GM04504 (cell line): ENCODE measurements at regions not wholly inside any gene's neighbourhood (a gene's known extent, or its start where the extent isn't known, plus 50 kb on each side); places are given as distances from the start of the nearest gene placed in this dataset.

Experiments
- DNase-seq: peaks from one replicate; pipeline ENCODE4 v3.0.0-alpha.2; 2012; ENCODE audit warnings: low read depth

DNA sequence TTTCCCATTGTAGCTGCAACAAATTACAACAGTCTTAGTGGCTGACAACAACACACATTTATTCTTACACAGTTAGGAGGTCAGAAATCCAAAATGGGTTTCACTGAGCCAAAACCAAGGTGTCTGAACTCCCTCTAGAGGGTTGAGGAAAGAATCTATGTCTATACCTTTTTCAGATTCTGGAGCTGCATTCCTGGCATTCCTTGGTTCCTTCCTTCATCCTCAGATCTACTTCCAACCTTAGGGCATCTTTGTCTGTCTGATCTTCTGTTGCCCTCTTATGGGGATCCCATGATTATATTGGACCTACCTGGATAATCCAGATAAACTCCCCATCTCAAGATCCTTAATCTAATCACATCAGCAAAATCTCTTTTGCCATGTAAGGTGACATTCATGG lies 540.9 kb upstream of the MAP3K7 start:
- no peak for DNase-seq

DNA sequence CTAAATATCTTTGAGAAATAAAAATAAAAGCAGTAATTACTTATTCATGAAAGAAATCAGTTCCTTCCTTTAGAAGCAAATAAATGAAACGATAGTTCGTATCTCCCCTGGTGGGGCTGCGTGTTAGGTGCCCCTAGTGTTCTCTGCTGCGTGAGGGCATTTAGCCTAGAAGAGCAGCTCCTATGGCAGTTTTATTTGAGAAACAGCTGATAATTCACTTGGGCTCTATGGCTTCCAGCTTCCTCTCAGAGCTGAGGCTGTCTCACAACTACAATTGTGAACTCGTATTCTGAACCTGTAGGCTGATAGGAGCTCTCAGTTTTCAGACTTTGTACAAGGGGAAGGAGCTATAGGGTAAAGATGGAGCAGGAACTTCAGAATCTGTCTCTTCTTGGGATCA lies 540.0 kb upstream of the MAP3K7 start:
- no peak for DNase-seq

DNA sequence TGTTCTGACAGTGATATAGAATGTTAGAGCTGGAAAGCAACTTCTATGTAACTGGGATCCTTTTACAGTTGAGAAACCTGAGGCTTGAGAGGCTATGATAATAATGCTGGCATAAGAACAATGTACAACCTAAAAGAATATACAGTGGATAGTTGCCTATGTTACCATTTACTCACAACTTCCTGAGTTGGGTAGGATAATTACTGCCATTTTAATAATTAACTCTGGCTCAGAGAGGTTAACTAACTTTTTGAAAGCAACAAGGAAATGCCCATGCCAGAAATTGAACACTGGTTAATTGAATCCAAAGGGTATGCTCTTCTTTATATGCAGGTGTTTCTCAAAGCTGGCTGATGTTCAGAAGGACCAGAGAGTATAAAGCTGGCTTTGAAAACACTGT lies 530.7 kb upstream of the MAP3K7 start:
- DNase-seq, result no peak

DNA sequence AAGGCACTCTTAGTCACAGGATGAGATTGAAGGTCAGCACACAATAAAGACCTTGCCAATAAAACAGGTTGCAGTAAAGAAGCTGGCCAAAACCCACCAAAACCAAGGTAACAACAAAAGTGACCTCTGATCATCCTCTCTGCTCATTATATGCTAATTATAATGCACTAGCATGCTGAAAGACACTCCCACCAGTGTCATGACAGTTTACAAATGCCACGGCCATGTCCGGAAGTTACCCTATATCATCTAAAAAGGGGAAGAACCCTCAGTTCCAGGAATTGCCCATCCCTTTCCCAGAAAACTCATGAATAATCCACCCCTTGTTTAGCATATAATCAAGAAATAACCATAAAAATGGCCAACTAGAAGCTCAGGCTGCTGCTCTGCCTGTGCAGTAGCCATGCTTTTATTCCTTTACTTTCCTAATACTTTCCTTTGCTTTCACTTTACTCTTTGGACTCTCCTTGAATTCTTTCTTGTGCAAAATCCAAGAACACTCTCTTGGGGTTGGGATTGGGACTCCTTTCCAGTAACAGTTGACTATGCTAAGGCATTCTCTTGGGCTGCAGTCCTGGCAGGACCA lies 527.3 kb upstream of the MAP3K7 start:
- no peak for DNase-seq

DNA sequence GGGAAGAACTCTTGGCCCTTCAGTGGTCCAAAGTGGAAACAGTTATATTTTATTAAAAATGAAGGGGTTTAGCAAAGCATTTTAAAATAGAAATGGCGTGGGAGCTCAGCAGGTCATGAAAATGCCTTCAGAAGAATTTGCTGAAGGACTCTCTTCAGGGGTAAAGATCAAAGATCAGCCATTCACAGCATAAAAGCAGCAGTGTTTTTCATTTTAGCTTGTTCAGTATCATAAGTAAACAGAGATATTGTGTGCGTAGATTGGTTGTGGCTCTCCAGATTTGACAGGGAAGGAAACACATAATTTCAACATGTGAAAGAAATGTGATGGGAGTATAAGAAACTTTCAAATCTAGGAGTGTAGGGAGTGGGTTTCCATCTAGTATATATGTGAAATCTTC lies 519.2 kb upstream of the MAP3K7 start:
- no peak for DNase-seq

DNA sequence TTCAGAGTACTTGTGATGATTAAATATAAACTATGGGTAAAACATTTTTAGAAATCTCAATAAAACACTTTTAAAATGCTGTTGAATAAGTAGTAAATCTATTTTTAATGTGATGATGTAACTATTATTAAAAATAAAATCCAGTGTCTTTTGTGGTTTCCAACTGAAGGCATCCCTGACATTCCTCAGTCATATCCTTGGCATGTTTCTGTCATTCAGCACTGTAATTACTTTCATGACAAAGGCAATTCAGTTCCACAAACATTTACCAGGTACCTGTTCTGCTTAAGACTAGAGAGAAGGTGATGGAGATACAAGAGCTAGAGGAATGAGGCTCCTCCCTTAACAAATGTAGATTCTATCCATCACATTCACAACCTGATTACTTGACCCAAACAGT lies 518.7 kb upstream of the MAP3K7 start:
- no peak for DNase-seq

DNA sequence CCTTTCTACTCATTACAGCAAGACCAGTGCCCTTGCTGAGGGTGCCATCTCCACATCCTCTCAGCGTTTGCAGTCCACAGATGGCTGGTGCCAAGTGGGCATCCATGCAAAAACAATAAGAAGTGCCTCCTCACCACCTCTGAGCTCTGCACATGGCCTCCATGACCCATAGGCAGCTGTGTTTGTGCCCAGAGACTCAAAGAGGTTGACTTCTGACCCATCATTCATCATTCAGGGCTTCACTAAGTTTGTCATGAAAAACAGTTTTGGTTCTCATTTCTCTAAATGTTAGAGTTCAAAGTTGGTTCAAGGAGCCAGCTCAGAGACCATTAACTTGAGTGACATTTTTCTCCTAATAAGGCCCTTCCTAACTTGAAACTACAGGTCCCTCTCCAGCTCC lies 512.6 kb upstream of the MAP3K7 start:
- DNase-seq, result no peak

DNA sequence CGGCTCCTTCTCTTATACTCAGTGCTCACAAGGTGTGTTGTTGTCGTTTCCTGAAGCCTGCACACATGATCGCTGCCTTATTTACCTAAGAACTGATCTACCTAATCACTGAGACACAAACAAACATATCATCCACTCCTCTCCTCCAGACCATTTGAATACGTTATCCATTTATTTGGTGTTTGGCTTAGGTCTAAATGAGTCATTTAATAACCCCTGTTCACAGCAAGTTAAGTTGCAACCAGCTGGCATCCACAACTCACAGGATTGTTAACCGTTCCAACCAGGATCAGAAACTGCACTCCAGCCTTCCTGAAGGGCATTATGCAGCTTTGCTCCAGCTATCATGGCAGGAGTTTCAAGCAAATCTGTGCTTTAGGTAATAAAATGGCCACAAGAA lies 511.1 kb upstream of the MAP3K7 start:
- no peak for DNase-seq

DNA sequence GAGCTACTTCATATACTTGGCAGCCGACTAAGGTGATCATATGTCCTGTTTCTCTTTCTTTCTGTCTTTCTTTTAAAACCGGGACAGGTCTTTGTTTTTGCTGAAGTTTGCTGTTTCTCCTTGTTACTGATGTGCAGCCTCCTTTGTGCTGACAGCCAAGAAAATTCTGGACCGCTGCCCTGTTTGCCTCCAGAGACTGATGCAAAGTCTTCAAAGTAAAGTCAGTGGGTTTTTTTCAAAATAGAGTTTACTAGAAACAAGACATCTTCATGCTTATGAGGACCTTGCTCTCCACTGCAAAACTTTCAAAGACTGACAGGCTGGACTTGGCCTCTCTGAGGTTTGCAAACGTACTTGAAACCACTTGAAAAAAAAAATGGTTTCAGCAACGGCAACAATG lies 510.5 kb upstream of the MAP3K7 start:
- no peak for DNase-seq

DNA sequence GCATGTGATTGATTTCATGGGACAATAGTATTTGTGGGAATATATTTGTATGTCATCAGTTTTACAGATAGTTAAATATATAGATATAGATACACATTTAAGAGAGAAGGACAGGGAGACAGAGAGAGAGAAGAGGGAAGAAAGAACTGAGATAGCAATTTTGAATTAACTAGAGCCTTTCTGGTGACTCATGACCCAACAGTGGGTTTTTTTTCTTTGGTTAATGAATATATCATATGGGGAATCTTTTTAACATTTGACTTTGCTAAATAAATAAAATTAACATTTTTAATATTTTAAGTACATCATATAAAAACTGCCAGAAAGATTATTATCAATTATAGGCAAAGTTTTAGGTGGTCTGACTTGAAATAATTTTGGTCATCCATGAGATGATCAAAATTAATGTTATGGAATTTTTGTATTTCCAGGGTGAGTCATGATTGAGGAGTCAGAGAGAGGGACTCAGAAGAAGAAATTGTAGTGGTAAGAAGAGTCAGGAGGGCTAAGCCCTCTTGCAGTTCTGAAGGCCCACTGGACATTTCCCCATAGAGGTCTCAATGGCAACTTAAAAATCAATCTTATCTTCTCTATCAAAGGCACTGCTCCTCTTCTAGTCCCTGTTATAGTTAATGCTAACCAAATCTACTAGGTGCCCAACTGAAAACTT lies 508.1 kb upstream of the MAP3K7 start:
- no peak for DNase-seq

DNA sequence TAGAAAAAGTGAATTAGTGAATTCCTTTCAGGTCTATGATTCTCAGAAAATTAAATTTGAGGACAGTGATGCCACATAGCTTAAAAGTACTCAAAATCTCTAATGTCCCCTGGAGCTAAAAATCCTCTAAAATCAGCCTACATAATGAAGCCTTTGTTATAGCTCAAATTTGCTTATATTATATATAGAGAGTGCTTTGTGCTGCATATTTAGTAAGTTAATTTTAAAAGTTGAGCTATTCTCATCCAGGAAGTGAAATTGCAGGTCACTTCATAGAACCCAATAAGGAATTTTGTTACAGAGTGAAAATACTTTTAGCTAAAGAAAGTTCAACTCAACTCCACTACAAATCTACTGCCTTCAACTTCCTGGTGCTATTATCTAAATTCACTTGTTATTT lies 507.5 kb upstream of the MAP3K7 start:
- DNase-seq, result no peak

DNA sequence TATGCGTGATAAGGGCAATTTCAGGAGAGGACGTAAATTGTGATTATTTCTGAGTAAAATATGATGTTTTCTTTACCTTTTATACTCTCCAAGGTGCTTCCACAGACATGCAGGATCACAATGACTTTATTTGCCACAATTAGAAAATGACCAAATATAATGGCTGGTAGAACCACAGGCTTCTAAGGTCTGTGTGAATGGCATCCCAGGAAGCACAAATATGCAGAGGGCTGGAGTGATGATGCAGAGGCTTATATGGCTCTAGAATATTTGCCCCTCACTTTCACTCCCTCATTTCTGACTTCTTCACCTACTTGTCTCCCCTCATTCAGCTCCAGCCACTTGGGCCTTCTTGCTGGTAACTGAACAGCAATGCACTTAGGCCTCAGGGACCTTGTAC lies 502.1 kb upstream of the MAP3K7 start:
- no peak for DNase-seq

DNA sequence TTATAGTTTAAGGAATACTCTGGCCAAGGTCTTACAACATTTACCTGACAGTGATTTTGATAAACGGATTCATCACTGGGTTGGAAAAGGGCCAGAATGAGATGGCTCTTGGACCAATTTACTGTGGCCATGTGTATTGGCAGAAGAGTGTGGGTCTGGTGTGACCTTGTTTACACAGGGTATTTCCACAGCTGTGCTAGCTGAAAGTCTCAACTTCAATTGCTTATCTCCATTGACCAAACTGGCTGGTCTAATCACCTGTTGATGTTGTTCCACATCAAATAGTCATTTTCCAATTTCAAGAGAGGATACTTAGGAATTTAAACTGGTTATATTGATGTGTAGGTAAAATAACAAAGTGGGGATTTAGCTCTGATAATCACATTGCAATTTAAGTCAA lies 501.6 kb upstream of the MAP3K7 start:
- no peak for DNase-seq

DNA sequence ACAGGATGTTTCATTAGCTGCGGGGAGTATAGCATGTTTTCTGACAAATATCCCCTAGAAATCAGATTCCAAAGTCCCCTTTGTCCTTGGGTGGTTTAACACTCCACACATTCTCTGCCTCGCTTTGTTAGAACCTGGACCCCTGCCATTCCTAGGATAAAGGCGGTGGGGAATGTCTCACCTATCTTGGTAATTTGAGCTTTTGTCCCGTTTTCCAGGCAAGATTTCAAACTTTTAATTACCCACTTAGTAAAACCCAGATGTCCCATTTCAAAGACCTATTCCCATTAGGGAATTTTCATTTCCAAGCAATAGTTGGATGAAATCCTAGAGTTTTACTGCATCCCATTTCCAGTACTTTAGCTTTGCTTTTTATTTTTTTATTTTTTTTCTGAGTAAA lies 501.0 kb upstream of the MAP3K7 start:
- no peak for DNase-seq

DNA sequence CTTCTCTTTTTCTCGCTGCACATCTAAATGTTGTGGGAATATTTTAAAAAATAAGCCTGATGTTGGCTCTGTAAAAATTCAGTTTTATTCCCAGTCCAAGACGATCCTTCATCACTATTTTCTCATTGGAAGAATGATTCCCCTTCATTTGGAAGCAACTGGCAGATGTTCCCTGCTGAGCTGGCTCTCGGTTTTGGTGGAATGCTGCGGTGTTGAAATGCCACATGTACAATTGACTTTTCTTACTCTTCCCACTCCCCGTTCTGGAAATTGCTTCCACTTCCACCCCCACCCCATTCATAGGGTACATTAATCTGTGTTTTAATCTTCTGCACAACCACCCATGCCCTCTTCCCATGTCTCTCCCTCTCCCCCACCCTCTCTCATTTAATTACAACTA lies 496.3 kb upstream of the MAP3K7 start:
- no peak for DNase-seq

DNA sequence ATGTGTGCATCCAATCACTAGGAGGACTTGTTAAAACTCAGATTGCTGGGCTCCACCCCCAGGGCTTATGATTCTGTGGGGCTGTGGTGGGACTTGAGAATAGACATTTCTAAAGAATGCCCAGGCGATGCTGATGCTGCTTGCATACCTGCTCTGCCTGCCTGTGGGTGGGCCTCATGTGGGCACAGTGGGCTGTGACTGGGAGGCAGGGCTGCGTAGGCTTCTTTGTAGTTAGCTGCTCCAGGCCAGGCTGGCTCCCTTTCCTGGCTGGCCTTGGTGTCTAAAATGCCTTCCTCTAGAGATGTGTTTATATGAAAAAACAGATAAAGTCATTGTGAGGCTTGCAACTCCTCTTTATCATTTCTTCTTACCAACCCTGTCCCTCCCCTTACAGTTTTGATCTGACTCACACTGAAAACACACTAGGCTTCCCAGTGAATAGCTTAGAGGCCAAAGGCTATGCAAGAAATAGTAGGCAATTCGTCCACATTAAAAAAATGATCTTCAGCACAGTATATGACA lies 495.5 kb upstream of the MAP3K7 start:
- DNase-seq, result no peak

DNA sequence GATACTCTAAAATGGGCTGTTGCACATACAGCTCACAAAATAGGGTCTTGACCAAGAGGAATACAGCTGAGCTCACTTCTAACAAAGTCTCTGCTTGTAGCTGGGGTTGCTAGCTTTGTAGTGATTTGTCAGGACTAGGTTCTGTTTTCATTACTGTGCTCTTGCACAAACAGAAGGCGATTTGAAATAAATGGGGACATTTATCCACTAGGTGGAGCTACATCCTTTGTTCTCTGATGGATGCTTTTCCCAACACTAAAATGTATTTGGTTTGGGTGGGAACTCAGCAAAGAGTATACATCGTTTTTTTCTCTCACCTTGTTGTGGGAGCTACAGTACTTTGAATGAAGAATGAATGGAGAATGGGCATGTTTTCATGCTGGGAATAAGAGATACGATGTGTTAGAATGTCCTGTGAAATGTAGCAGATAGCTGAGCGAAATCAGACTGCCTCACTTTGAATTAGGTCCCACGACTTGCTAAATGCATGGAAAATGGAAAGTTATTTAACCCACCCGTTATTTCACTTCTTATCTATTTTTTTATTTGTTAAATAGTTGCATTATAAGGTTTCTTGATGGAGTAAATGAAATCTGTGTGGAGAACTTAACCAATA lies 494.7 kb upstream of the MAP3K7 start:
- peak; percentile 3 for DNase-seq

DNA sequence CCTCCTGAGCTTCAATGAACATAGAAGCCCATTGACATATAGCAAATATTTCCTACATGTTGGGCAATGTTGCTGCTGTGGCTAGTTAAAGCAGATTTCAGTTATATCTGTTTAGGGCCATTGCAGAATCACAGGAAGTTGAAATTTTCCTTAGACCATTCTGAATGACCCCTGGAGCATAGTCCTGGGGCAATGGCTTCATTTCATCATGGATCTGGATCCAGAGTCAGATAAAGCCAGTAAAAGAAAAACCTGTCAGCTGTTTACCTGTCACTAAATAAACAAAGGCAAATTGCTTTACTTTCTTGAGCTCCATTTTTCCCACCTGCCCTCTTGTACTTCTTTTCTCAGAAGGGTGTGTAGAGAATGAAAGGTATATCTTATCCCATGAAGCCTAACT lies 494.0 kb upstream of the MAP3K7 start:
- DNase-seq, result no peak

DNA sequence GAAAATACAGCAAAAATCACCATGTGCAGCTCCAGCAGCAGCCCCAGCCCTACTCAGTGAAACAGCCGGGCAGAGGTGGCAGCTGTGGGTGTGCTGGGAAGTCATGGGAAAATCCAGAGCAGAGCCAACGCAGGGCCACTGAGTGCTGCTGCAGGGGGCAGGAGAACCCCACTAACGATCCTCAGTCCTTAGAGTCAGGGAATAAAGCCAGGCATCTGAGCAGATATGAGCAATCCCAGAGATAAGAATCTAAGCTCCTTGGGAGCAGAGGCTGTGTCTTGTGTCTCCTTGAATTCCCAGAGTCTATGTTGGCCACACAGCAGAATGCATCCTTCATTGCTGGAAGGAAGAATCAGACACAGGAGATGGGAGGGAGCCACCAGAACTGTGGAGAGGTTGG lies 493.1 kb upstream of the MAP3K7 start:
- DNase-seq, result no peak

DNA sequence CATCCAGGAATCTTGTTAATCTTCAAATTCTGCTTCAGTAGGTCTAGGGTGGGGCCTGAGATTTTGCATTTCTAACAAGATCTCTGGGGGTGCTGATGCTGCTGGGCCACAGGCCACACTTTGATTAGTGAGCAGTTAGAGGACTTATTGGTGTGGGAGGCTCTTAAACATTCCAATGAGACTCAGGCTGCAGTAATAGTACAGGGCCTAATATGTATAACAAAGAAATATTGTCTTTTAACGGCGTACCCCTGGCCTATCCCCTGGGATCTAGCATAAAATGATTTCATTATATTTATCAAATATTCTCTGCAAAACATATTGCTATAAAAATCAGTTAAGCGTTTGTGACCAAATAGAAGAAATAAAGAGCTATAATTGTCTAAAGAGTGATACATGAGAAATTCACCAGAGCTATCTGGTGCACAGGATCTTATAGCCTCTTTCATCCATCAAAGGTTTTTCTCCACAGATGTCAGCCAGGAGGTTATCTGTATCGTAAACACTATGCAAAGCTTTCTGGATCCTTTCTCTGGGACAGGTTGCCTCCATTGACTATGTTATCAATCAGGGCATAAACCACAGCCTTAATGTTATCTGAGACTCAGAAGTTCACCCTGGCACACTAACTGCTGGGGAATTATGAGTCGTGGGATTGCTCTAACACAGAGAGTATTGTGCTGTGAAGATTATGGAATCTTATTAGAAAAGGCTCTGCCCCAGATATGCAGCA lies 488.5 kb upstream of the MAP3K7 start:
- no peak for DNase-seq

DNA sequence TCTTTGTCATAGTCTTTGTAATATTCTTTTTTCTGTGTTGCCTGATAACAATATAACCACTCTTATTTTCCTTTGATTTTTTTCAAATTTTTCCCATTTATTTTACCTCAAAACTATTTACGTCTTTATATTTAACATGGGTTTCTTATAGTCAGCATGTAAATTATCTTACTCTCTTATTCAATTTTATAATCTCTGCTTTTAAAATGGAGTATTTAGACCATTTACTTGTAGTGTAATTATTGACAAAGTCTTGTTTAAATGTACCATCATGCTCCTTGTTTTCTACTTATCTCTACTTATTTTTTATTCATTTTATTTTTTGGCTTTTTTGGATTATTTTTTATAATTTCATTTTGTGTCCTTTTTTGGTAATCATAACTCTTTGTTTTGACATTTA lies 476.5 kb upstream of the MAP3K7 start:
- no peak for DNase-seq

DNA sequence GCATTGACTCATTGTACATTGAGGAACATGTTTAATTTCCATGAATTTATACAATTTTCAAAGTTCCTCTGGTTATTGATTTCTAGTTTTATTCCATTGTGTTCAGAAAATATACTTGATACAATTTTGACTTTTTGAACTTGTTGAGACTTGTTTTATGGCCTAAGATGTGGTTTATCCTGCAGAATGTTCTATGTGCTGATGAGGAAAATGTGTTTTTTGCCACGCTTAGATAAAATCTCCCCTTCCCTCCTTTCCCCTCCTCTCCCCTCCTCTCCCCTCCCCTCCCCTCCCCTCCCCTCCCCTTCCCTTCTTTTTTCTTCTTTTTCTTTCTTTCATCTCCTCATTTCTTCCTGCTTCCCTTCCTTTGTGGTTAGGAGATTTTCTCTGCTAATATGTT lies 470.8 kb upstream of the MAP3K7 start:
- no peak for DNase-seq

DNA sequence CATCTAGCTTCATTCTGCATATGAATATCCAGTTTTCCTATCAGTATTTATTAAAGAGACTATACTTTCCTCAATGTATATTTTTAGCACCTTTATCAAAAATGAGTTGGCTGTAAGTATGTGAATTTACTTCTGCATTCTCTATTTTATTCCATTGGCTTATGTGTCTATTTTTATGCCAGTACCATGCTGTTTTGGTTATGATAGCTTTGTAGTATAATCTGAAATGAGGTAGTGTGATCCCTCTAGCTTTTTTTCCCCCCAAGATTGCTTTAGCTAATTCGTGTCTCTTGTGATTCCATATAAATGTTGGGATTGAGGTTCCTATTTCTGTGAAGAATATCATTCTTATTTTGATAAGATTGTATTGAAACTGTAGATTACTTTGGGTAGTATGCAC lies 469.1 kb upstream of the MAP3K7 start:
- no peak for DNase-seq
